NCI-H446 treated with DMSO at 0.1 percent for 48 hours (cell line): ENCODE measurements at regions not wholly inside any gene's neighbourhood (a gene's known extent, or its start where the extent isn't known, plus 50 kb on each side); places are given as distances from the start of the nearest gene placed in this dataset.

ENCODE experiments used
- DNase-seq: peaks from one replicate; lab custom pipeline; 2025; lab: John Stamatoyannopoulos, UW

DNA sequence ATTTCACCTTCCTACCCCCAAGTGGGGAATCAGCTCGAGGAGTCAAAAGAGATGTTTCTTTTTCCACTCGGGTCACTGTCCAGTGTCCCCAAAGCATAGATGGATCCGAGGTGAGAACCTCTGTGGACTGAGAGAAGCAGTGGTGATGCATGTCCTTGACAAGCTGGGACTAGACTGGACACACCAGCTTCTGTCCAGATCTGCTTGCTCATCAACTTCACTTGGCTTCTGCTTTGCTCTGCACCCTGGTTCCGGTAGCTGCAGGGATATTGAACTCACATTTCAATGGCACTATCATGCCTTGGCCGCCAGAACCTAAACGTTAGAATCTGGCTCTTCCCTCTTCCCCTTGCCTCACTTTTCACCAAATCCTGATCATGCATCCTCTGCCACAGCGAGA lies 50.3 kb upstream of the CXCL12 start:
- DNase-seq, result no peak

DNA sequence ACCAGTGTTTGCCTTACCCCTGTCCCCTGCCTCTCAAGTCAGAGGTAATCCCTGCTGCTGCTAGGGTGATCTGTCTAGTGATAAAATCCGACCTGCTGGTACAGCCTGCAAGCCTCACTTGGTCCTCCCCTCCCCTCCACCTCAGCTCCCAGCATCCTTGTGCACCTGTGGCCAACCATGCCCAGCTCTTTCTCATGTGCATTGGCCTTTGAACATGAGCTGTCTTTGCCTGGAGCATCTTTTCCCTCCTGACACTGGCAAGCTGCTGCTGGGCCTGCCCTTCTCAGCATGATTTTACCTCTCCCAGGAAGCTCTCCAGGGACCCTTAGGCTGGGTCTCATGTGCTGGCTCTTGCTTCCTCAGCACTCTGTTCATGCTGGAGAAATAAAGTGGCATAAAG lies 51.3 kb upstream of the CXCL12 start:
- no peak for DNase-seq

- peak; percentile 4 for DNase-seq
Observed at GRCh38 chr10:44437840-44438511, 53.1 kb upstream of the CXCL12 start.

DNA sequence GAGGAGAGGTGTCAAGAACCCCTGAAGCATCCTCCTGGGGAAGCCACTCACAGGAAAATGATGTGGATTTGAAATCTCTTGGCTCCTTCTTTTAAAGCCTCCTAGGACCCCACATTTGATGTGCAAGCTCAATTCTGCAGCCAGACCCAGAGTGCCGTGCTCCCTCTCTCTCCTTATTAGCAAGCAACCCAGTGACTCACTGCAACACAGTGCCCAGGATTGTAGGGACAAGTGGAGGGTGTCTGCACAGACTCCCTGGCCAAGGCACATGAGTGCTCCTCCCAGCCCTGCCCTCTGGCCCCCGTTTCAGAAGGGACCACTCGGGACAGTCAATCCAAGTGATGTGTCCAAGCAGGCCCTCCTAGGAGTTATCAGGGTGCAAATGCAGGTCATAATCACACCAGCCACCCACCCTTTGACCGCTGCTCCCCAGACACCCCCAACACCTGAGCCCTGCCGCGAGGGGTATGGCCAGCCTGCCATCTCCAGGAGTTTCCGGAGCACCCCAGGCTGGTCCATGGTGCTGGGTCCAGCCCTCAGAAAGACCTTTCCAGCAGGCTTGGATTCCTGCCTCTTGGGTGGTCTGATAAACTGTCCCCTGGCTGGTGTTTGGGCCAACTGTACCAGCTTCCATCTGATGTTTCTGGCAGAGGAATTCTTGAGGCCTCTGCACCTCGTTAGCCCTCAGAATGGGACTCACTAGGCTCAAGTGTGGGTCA lies 54.5 kb upstream of the CXCL12 start:
- DNase-seq, result no peak

DNA sequence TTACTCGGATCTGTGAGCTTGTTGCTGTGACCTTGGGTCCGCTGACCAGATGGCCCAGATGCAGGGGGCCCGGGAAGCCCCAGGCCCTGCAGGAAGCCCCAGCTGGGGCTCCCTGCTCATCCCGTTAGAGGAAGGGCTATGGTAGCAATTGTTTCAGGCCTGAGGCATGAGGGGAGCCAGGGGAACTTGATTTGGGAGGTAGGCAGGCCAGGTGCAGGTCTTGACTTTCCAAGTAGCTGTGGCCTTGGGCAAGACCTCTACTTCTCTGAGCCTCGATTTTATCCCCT lies 55.0 kb upstream of the CXCL12 start:
- DNase-seq, result no peak

- DNase-seq, result no peak
Observed at GRCh38 chr10:44457259-44457658, 72.4 kb upstream of the CXCL12 start.

DNA sequence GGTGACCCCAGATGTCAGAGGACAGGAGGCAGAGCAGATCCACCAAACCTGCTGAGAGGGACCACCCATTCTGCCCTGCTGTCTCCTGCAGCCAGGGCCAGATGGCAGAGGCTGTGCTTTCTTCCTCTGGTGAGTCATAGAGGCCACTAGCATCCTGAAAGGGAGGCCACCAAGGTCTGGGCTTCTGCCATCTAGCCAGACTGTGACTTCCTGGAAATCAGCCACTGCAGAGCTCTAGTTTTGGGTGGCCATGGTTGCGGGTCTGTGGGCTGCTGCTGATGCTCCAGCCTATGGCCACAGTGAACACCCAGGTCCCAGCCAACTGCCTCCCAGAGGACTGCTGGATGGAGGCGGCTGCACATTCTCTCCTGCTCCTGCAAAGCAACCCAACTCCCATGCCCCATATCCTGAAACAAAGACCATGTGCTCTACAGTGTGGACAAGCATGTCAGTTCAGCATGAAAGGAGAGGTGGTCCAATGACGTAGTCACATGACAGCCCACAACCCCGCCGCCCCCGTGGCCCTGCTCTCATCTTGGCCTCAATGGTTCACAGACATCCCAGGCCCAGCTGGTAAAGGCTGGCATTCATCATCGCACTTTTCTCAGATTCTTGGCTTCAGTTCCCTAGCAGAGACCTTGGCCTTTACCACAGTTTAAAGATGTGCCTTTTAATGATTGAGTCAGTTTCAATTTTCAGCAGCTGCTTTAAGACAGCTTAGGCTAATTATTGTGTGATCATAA lies 73.9 kb upstream of the CXCL12 start:
- DNase-seq, result peak; percentile 55

DNA sequence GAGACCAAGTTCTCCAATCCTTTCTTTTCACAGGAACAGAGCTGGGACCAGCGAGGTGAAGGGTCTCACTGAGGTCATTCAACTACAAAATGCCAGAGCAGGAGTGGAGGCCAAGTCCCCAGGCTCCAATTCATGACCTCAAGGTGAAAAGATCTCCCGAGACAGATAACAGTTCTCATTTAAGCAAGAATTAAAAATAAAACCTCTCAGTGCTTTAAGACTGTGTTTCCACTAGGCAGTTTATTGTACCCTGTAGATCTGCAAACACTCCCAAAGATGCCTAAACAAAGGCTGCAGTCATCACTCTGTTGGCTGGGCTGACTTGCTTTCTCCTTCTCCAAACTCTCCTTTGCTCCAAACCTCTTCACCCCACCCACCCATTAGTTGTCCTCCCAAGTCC lies 74.8 kb upstream of the CXCL12 start:
- no peak for DNase-seq

GRCh38 chr10:44460416-44460815 lies 75.5 kb upstream of the CXCL12 start:
- DNase-seq, result no peak

GRCh38 chr10:44462338-44462914 lies 77.5 kb upstream of the CXCL12 start:
- DNase-seq, result peak; percentile 7

GRCh38 chr10:44463511-44464121 lies 78.7 kb upstream of the CXCL12 start:
- peak; percentile 26 for DNase-seq

DNA sequence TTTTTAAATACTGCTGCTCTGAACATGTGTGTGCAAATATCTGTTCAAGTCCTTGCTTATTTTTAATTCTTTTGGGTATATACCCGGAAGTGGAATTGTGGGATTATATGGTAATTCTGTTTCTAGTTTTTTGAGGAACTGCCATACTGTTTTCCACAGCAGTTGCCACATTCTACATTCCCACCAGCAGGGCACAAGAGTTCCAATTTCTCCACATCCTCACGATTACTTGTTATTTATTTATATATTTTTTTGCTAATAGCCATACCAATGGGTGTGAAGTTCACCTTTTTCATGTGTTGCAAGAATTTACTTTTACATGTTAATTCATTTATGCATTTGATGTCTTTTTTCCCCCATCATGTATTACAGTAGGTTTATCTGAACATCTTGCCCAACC lies 79.6 kb upstream of the CXCL12 start:
- no peak for DNase-seq

- peak; percentile 38 for DNase-seq
Observed at GRCh38 chr10:44465401-44466115, 80.7 kb upstream of the CXCL12 start.

GRCh38 chr10:44466236-44466635 lies 81.3 kb upstream of the CXCL12 start:
- no peak for DNase-seq

DNA sequence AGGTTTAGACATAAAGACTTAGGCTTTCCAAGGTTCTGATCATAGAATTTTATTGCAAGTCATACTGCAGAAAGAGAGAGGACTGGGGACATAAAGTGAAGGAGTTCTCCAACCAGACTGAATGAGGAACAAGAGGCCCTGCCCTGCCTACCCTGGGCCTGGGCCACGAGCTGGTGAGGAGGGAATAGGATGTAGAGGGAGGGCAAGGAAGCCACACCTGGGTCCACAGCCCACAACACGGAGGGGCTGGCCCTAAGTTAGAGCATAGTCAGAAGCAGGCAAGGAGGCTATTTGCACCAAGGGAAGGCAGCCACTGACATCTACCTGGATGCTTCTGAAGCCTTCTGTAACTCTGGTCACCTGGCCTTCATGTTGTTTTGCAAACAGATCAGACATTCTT lies 82.2 kb upstream of the CXCL12 start:
- DNase-seq, result no peak

- DNase-seq, result peak; percentile 36
Observed at GRCh38 chr10:44467900-44468299, 83.0 kb upstream of the CXCL12 start.

- DNase-seq, result no peak
Observed at GRCh38 chr10:44468525-44468924, 83.6 kb upstream of the CXCL12 start.

DNA sequence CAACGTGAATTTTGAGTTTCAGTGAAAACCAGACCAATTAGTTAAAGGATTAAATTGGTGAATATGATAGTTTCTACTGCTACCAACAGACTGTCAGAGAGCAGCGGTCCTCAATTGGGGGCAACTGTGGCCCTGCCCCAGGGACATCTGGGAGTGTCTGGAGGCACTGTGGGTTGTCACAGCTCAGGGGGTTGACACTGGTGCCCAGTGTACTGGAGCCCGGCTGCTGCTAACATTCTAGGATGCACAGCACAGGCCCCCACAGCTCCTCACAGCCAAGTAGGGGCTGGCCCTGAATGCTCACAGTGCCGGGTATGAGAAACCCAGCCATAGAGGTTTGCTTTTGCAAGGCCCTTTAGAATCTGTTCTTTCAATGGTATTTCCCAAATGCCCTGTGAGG lies 84.1 kb upstream of the CXCL12 start:
- DNase-seq, result no peak

GRCh38 chr10:44470784-44471183 lies 85.9 kb upstream of the CXCL12 start:
- DNase-seq, result peak; percentile 12

- DNase-seq, result peak; percentile 24
Observed at GRCh38 chr10:44471410-44471809, 86.5 kb upstream of the CXCL12 start.

DNA sequence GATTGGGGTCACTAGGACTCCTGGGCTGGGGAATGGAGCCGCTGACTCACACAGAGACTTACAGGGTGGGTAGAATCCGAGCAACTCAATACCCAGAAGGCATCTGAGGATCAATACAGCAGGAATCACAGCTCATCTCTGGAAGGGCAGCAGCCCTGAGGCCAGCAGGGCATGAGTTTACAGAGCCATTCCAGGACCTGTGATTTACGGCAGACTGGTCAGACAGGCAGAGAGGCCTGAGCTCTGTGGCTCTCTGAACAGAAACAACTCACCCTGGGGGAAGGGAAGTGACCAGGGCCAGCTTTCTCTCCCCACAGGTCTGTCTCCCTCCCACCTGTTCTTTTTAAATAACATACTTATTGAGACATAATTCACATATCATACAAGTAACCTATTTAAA lies 88.2 kb upstream of the CXCL12 start:
- no peak for DNase-seq
